HG03039 (cell line): ENCODE measurements at regions not wholly inside any gene's neighbourhood (a gene's known extent, or its start where the extent isn't known, plus 50 kb on each side); places are given as distances from the start of the nearest gene placed in this dataset.

Experiments used
- ATAC-seq: cut with Tn5 transposase; IDR thresholded peaks from one replicate; pipeline ENCODE4 v1.9.1; 2021; ENCODE audit warnings: mild to moderate bottlenecking, moderate library complexity; ENCODE audit not compliant: unreplicated experiment

DNA sequence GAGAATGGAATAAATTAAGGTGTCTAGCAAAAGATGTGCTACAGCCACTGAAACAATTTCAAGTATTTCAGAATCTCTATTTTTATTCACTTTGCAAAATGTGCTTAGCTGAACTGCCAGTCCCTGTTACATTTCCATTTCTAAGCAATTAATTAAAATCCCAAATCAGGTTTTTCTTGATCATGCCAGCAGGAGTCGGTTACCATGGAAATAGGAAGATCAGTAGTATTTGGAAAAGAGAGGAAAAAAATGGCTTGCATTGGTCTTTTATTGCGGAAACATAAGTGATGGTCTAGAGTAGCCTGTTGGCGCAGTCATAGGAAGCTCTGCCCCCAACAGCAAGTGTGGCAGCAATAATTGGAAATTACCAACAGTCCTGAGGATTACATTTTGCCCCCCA is 867.1 kb downstream of the GATA3 start:
- no peak for ATAC-seq

DNA sequence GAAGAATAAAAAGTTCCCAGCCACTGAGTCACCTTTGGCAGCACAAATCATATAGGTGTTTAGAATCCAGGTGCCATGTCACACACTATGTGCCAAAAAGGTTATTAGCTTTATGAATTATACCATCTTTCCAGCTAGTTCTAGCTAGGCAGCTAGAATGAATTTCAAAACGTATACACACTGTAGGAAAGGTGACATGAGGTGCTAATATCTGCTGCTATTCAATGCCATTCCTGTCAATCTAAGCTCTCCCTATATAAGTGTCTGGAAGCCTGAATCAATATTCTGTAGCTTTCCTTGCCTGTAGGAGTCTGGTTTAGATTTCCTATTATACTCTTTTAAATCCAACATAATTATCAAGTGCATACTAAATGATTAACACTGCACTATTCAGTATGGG is 868.6 kb downstream of the GATA3 start:
- ATAC-seq: no peak

DNA sequence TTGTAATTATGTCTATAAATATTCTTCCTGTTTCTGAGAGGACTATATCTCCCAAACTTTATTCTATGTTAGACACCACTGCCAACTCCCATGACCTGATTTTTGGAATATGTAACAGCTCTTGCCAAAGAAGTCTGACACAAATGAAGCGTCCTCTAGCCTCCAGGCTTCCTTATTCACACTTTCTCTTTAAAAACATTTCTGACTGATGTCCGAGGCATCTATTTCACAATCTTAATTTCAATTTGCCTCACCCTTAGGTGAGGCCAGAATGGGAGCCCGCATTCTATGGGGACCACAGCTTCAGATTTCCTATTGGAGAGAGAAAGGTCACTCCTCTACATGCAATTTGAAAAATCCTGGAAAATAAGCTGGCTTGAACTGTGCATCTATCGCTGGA is 873.2 kb downstream of the GATA3 start:
- no peak for ATAC-seq

DNA sequence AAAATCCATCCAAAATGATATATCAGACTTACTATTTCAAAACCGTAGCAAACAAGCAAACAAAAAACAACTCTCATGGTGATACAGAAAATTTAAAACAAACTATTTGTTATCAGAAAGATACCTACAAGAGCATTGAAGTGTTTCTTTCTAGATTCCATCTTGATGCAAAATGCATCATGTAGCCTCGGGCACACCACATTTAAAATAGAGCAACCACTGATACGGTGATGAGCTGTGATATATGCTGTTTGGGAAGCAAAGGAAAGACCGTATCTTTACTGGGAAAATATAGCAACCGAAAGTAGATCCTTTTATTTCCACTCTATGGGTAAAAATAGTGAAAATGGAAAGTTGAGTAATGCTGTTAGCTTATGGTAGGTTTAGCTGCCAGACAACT is 892.0 kb downstream of the GATA3 start:
- ATAC-seq: no peak

DNA sequence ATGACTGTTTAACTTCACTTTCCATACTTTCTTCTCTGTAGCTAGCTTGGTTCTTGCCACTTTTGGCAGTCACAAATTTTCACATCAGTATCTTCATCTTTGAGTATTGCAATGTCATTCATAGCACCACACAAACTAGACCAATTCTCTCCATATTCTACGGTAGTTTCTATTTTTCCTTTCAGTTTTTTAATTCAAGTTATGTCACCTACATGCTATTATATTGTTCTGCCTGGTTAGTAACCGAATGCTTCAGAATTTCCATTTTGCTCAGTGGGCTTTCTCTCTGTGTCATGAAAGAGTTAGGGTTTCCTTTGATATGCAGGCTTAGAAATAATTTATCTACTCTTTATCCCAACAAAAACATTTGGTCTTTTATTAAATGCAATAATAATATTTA is 896.5 kb downstream of the GATA3 start:
- ATAC-seq: no peak

DNA sequence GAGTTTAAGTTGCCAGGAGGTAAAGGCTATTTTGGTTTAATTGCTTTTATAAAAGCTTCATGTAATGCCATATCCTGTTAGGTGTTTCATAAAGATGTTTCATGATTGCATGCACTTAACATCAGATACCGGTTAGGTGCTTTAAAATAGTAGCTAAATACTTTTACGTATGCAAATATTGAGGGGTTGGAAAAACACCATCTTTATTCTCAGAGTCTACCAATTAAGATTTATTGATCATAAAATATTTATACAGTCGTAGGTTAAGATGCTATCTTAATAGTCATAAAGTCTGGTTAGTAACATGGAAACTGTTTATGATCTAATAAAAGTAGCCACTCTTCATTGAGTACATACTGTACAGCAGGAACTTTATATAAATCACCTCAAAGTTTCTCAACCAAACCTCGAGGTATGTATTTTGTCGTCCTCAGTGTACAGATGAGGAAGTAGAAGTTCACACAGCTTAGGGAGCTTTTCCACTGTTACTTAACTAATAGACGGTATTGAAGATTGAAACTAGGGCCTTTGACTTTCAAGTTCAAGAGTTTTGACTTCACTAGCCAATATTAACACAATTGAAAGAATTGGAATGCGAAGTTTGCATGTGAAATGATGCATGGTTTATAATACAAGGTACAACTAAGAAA is 897.1 kb downstream of the GATA3 start:
- ATAC-seq: no peak

DNA sequence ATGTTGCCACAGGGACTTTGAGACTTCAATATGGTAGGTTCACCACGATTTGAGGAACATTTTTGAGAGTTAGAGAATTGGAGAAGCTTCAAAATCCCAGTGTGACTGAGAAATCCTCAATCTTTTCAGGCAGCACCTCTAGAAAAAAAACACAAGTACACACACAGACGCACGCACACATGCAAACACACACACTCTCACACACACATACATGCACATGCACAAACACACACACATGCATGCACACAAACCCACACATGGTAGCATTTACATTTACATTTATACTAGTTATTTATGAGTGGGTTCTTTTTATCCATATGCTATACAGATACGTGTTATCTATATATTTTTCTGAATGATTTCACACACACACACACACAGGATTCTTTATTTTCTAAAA is 901.9 kb downstream of the GATA3 start:
- ATAC-seq: no peak

DNA sequence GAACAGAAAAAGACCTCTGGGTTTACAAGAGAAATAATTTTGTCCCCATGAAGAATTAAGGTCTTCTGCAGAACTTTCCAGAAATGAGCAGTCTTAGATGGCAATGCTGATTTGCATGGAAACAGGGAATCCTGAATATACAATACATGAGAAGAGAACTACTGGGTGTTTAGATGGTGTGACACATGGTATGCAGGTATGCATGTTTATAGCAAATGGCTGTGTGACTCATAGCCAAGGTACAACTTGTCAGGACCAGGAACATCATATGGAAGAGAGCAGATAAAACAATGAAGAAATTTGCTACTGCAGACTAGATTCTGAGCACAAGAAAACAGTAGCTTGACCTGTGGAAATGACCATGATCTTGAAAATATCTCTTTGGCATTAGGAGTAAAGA is 907.8 kb downstream of the GATA3 start:
- ATAC-seq: no peak

DNA sequence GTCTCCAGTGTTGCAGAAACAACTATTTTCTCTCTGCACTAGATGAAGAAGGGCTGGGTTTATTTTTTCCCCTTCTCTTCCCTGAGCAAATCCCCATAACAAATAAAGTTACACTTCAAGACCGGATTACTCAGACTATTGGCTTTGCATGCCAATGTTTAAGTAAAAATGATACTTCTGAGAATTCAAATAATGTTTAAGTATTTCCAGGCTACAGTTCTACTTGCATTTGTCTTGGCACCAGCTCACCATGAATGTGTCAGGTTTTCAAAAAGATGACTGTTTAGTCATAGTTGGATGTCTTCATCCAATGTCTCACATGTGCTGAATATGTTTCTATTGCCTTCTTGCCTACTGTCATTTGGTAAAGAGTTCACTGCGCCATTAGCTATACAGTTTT is 912.6 kb downstream of the GATA3 start:
- no peak for ATAC-seq

DNA sequence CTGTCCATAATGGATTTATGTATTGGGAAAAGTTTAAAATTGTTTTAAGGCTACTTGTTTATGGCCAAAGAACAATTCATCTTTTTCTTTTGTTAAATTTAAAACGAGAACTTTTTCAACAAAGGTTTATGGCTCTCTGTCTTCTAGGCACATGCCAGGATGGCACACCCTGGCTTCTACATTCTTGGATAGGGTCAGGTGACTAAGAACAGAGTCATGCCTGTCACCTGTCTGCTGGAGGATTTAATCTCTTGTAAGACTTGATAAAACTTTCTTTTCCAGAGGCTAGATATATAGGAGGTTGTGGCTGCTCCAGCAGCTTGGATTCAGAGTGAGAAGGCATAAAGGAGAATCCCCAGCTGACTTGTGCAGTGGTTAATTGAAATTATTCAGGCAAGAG is 915.4 kb downstream of the GATA3 start:
- ATAC-seq: no peak

DNA sequence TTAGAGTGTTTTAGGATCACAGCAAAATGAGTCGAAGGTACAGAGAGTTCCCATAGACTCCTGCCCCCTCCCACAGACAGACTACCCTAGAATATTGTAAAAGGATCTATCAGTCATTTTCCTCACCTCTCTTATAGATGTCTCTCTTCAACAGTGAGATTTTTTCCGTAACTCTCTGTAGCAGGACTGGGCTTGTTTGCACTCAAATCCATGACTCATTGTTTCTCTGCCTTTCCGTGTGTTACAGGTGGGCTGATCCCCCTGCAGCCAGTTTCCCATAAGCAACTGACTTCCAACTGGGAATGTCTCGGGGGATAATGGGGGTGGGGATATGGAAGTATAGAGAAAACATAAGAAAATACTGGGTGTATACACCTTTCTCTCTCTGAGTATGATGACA is 921.0 kb downstream of the GATA3 start:
- ATAC-seq: no peak

DNA sequence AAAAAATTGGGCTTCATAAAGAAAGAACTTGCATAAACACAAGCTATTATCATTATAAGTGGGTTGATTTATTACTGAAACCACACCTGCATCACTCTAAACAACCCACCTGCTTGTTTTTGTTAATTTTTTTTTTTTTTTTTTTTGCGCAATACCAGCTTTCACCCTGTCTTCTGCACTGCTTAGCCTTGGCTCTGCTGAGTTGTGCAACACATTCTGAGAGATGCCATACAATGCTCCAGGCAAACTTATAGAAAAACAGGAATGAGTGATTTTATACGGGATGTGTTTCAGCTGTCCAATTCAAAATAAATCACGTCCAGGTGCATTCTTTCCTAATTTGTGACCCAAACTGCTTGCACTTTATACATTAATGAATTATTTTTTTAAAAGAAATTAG is 923.6 kb downstream of the GATA3 start:
- ATAC-seq: no peak

DNA sequence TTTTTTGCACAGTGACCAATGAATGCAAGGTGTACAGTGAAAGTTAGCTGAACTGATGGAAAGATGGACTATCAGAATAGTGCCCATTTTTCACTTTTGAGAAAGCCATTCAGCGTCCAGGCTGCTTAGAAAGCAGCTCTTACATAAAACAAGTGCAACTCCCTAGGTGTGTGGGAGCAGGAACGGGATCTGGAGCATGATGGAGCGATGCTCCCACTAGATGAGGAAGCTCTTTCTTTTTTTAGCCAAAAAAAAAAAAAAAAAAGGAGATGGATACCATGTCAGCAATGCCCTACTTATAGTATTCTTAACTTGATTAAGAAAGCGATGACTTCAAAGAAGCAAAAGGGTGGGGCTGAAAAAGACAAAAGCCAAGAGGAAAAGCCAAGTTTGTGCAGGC is 925.5 kb downstream of the GATA3 start:
- ATAC-seq: no peak

DNA sequence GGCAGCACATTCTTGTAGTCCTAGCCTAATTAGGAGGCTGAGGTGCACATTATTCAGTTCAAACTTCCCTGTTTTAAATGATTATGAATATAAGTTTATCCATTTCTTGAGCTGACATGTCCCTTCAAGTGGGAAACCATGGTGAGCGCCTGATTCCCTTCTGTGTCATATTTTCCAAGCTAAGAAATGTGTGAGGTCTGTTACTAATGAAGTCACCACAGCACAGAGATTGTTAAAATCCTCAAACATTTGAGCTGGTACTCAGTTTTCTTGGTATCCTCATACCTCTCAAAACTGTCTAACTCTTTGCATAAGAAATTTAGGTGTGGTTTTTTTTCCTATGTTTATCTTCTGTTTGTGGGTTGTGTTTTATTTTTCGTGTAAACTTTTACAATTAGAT is 926.8 kb downstream of the GATA3 start:
- no peak for ATAC-seq

DNA sequence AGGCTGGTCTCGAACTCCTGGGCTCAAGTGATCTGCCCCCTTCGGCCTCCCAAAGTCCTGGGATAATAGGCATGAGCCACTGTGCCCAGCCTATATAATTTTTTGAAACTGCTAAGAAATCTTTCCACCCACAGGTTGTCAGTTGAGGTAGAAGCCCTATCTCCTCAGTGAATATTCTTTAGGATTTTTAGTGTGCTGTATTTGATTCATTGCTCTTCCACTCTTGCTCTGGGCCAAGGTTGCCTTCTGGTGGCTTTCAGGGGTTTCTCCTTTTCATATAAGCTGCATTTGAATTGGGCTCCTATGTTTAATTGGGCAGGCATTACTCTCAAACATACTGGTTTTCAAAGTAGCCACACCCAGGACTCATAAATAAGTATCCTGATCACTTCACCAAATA is 931.2 kb downstream of the GATA3 start:
- no peak for ATAC-seq

DNA sequence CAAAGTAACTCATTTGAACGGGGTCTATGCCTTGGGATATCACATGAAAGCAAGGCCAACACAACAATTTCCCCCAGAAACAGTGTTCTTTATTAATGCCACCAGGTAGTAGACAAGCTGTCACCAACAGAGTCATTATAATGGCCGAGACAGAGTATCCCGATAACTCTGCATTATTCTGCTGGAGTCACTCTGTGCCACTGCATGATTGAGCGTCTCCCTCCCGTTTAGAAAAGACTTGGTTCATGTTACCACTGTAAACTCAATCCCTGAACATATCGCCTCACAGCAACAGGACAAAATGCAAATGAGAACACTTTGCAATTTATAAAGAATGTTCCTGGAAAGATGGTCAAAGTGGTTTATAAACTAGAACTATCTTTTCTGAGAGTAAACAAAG is 932.5 kb downstream of the GATA3 start:
- no peak for ATAC-seq

DNA sequence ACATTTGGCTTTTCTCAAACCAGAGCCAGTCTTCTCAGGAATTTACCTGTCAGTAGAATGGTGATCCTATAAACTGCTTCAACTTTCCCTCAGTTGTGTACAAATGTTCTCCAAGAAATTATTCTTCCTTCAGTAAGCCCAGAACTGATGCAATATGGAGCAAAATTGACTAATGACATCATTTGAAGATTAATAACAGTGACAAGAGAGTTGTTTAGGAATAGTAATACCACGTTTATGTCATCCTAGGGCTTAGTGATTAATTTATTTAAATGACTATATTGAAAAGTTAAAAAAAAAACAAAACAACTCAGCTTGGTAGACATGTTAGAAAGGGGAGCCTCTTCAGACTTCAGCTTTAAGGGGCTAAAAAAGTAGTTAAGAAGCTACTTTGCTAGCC is 933.2 kb downstream of the GATA3 start:
- ATAC-seq: no peak

DNA sequence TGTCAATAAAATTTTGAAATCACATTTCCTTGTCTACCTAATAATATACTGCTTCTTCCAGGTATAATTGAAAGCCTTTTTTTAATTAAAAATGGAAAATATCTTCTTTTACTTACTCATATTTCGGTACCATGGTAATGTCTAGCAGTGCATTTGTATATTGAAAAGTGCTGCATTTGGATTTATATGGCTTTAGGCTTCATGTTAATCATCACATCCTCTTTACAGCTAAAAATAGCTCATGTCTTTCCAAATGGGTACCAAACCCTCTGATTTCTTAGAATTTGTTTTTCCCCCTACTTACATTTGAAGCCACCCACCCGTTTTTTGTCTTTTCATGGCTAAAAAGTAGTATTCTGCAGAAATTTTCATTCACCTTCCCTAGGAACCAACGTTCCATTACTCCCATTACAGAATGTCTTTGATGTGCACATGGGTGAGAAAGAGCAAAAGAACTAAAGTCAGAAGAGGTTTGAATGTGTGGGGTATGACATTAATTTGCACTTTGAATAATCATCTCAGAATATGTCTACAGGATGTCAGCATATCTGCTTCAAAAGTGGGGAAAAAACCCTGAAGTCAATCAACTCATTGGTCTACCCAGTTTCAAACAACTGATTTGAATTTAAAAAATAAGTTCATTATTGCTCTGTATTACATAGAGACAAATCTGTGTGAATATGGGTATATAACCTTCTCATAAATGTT is 935.9 kb downstream of the GATA3 start:
- no peak for ATAC-seq

DNA sequence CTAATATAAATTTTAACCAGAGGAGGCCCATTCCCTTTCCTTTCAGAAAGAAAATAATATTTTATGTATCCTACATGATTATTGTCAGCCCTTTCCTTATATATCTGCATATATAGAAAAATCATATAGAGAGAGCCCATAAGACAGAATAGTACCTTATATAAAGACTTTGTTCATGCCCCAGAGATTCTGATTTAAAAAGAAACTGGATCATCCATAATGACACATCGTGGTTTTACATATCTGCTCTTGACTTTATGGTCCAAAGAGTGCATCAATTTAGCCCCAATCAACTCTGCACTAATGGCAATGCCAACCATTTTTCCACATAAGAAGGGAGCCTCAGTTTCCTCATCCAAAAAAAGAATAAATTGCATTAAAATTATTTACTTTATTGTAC is 937.5 kb downstream of the GATA3 start:
- ATAC-seq: no peak

DNA sequence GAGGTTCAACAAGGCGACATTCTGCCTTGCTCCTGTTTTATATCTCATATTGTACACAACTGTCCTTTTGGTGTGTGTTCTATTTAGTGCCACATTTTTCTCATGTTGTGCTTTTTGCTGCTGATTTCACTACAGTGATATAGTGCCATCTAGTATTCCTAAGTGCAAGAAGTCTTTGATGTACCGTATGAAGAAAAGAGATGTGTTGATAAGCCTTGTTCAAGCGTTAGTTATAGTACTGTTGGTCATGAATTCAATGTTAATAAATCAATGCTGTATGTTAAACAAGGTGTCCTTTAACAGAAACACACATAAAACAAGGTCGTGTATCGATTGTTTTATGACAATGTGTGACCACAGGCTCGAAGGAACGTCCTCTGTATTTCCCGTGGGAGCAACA is 939.4 kb downstream of the GATA3 start:
- no peak for ATAC-seq

DNA sequence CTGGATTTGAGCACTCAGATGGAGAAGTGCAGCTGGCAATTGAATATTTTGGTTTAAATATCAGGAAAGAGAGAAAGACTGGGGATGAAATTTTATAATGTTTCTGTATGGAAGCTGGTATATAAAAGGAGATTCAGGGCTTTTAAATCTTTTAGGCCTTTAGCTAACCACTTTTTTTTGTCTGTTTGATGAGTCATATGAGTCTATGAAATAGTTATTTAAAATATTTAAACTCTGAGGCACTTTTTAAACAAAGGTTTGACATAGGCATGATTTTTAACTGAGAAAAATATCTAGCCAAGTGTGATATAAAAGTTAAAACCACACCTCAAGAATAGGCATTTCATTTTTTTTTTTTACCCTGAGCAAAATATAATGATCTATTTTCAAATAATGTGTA is 944.3 kb downstream of the GATA3 start:
- ATAC-seq: no peak

DNA sequence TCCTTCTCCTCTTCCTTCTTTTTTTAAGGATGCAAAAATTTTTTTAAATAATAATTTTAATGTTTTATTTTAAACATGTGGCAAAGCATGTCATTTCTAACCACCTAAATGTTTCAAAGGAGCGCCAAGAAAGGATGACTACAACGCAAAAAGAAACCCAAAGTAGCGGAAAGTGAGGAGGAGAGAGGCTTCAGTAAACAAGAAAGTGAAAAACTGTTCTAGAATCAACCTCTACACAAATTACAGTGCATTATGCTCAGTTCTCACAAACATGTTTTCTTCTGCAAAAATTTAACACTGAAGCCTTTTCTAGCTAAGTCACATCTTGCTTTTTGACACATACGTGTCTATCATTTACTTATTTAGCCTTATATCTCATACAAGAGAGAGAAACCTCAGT is 948.6 kb downstream of the GATA3 start:
- no peak for ATAC-seq

DNA sequence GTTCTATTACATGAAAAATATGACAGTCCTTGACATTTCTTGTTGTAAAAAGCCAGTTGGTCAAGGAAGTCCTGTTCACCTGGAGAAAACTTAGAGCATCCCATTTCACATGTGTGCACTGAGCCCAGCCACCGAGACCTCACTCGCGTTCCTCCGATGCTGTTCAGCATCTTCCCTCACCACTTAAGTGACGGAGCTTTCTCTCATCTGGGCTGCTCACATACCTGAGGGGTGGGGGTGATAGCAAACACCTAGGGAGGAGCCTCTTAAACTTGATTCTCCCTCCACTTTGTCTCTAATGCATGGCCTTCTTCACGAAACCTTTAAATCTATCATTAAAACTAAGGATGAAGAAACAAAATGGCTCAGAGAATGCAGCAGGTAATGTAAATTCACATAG is 950.2 kb downstream of the GATA3 start:
- no peak for ATAC-seq
